CD4-positive, alpha-beta memory T cell (primary cell): ENCODE measurements at regions not wholly inside any gene's neighbourhood (a gene's known extent, or its start where the extent isn't known, plus 50 kb on each side); places are given as distances from the start of the nearest gene placed in this dataset.

Experiments
- CTCF ChIA-PET: fragments of 350-600 bp; sonication (Branson Sonifier 250); formaldehyde crosslinking; loops from one replicate; lab custom pipeline; 2021; ENCODE audit warnings: inconsistent platforms; ENCODE audit not compliant: partially characterized antibody; lab: Charles Lee
- POLR2A ChIA-PET: fragments of 350-600 bp; sonication (Branson Sonifier 250); formaldehyde crosslinking; loops from one replicate; lab custom pipeline; 2021; ENCODE audit not compliant: partially characterized antibody; lab: Charles Lee
- DNase-seq, 5 donors: peaks; one replicate each; pipeline versions ENCODE4 v3.0.0 to v3.0.0-alpha.2; 2020 to 2022; ENCODE audit warnings: mixed read lengths in 1 of 5
- H3K27ac ChIP-seq: one replicate; pipeline ENCODE4 v1.7.0; 2013; ENCODE audit warnings: low read depth, low read length
- H3K27me3 ChIP-seq: 2 replicates; pipeline ENCODE4 v1.7.0; 2013; ENCODE audit warnings: mild to moderate bottlenecking, low read length, moderate library complexity; ENCODE audit not compliant: insufficient read depth
- H3K36me3 ChIP-seq: 2 replicates; pipeline ENCODE4 v1.7.0; 2013; ENCODE audit warnings: mild to moderate bottlenecking, low read length, moderate library complexity; ENCODE audit not compliant: insufficient read depth
- H3K4me1 ChIP-seq: 2 replicates; pipeline ENCODE4 v1.7.0; 2013; ENCODE audit warnings: mild to moderate bottlenecking, low read length, moderate library complexity; ENCODE audit not compliant: insufficient read depth
- H3K4me3 ChIP-seq, 2 donors: one replicate each; pipeline ENCODE4 v1.7.0; 2013; ENCODE audit warnings: low read length in 2 of 2, mild to moderate bottlenecking in 1 of 2
- H3K9me3 ChIP-seq, 2 donors: one replicate each; pipeline ENCODE4 v1.7.0; 2013; ENCODE audit warnings: low read length in 2 of 2, control low read depth in 1 of 2; ENCODE audit not compliant: control insufficient read depth in 1 of 2
- H3K27ac Mint-ChIP-seq, 7 donors: one replicate each; pipeline ENCODE4 v1.8.0; 2020 to 2021; ENCODE audit warnings: mixed read lengths in 7 of 7, mild to moderate bottlenecking in 6 of 7, inconsistent platforms in 3 of 7, moderate library complexity in 3 of 7
- H3K27me3 Mint-ChIP-seq, 2 donors: one replicate each; pipeline ENCODE4 v1.8.0; 2020 to 2021; ENCODE audit warnings: mixed read lengths in 2 of 2
- H3K36me3 Mint-ChIP-seq, 2 donors: one replicate each; pipeline ENCODE4 v1.8.0; 2020 to 2021; ENCODE audit warnings: mixed read lengths in 2 of 2, inconsistent platforms in 1 of 2, mild to moderate bottlenecking in 1 of 2
- H3K4me1 Mint-ChIP-seq, 4 donors: one replicate each; pipeline ENCODE4 v1.8.0; 2020 to 2021; ENCODE audit warnings: mixed read lengths in 4 of 4, mild to moderate bottlenecking in 1 of 4
- H3K4me3 Mint-ChIP-seq, 8 donors: one replicate each; pipeline ENCODE4 v1.8.0; 2020 to 2021; ENCODE audit warnings: mixed read lengths in 8 of 8, mild to moderate bottlenecking in 7 of 8, moderate library complexity in 6 of 8, inconsistent platforms in 3 of 8
- H3K9me3 Mint-ChIP-seq, 8 donors: one replicate each; pipeline ENCODE4 v1.8.0; 2020 to 2021; ENCODE audit warnings: mixed read lengths in 8 of 8, mild to moderate bottlenecking in 5 of 8, inconsistent platforms in 3 of 8, moderate library complexity in 1 of 8
- intact Hi-C: fragments of 100-400 bp; cut with micrococcal nuclease; formaldehyde crosslinking; loops from one replicate; pipeline ENCODE4 v1.15.1; 2023

DNA sequence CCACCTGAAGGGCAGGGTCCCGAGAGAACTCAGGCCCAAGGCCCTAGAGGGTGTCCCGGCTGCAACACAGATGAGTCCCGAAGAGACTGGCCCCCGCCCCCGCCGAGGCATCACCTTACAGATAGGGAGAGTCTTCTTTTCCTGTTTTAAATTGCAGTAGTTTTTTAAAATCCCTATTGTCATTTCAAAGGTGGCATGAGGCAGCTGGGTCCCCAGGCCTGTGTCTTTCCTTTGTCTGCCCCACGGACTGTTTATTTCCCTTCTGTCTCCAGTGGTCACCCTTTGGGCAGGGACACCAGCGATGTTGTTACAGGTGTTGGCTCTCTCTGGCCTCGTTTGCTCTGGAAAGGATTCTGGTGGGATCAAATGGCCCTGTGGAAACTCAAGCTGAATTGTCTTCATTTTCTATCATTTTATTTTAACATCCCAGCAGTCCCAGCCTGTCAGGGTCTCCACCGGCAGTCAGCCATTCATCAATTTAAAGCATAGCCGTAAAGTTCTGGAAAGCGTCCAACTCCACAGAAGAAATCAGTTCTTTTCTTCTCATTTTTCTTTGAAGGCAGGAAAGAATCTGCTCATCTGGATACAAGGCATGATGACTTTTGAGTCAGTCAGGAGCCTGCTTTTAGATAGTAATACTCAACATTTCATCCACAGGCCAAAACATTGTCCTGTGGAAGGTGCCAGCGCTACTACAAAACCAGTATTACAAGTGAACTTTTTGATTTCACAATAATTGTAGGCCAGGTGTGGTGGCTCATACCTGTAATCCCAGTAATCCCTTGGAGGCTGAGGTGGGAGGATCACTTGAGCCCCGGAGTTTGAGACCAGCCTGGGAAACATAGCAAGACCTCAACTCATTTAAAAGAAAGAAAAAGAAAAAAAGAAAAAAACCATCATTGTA, 96.2 kb downstream of the HES1 start:
- DNase-seq, result no peak
- Histone ChIP-seq H3K4me1 (no peaks in the 10 kb centered on the region), H3K27ac (no peak overlapping the region), H3K36me3 (no peaks in the 10 kb centered on the region), H3K4me3 (no peak overlapping the region), H3K27me3 (no peaks in the 10 kb centered on the region), H3K9me3 (no peaks in the 10 kb centered on the region)
- Mint-ChIP-seq H3K9me3 (peaks cover 0 to 5% (median 3%) of the 10 kb centered on the region in 8 donors), H3K36me3 (no peaks in the 10 kb centered on the region), H3K4me3 (no peak overlapping the region), H3K27me3 (peaks cover 12 to 13% of the 10 kb centered on the region in 2 donors), H3K27ac (no peak overlapping the region), H3K4me1 (no peaks in the 10 kb centered on the region)
- ChIA-PET CTCF (no interaction called here), POLR2A (no interaction called here)
- intact Hi-C loops, result no loop called here

DNA sequence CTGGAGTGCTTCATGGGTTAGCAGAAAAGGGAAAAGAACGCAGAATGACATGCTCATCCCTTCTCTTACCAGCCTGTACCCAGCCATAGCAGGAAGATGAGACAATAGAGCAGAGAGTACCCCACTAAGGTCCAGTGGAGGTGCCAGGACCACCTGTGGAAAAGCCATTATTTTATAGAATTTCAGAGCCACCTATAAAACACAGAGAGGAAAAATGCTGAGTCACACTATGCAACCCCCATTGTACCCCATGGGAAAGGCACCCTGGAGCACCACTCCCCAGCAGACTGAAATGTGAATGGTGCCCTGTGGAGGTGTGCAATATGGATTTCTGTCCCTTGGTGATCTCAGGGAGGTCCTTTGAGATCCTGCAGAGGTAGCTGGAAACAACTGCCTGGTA, 97.2 kb downstream of the HES1 start:
- H3K27me3 Mint-ChIP-seq, result peaks cover 8 to 16% of the 10 kb centered on the region in 2 donors

GRCh38 chr3:194235160-194235559, 99.2 kb downstream of the HES1 start:
- ChIA-PET POLR2A (no interaction called here), CTCF (no interaction called here)
- no peak overlapping the region for H3K4me3 Mint-ChIP-seq
- no peaks in the 10 kb centered on the region for H3K27me3 ChIP-seq
- no peaks in the 10 kb centered on the region for H3K9me3 ChIP-seq
- no peaks in the 10 kb centered on the region for H3K36me3 Mint-ChIP-seq
- no peaks in the 10 kb centered on the region for H3K4me1 Mint-ChIP-seq
- H3K36me3 ChIP-seq, result no peaks in the 10 kb centered on the region
- peaks cover 9 to 16% of the 10 kb centered on the region in 2 donors for H3K27me3 Mint-ChIP-seq
- no peak overlapping the region for H3K27ac ChIP-seq
- H3K9me3 Mint-ChIP-seq, result peaks cover 0 to 10% (median 3%) of the 10 kb centered on the region in 8 donors
- no peak overlapping the region for H3K27ac Mint-ChIP-seq
- no peaks in the 10 kb centered on the region for H3K4me1 ChIP-seq
- intact Hi-C loops, result no loop called here
- H3K4me3 ChIP-seq, result no peak overlapping the region
- no peak for DNase-seq

More for the DNA sequence above, 97.2 kb downstream of the HES1 start:
- H3K27me3 ChIP-seq, result no peaks in the 10 kb centered on the region
- H3K36me3 ChIP-seq, result no peaks in the 10 kb centered on the region
- intact Hi-C loops, result no loop called here
- Mint-ChIP-seq H3K9me3 (peaks cover 0 to 10% (median 3%) of the 10 kb centered on the region in 8 donors), H3K4me1 (no peaks in the 10 kb centered on the region), H3K4me3 (no peak overlapping the region), H3K36me3 (no peaks in the 10 kb centered on the region), H3K27ac (no peak overlapping the region)
- ChIA-PET CTCF (no interaction called here), POLR2A (no interaction called here)
- no peaks in the 10 kb centered on the region for H3K4me1 ChIP-seq
- DNase-seq, result no peak
- H3K27ac ChIP-seq, result no peak overlapping the region
- no peaks in the 10 kb centered on the region for H3K9me3 ChIP-seq
- no peak overlapping the region for H3K4me3 ChIP-seq

DNA sequence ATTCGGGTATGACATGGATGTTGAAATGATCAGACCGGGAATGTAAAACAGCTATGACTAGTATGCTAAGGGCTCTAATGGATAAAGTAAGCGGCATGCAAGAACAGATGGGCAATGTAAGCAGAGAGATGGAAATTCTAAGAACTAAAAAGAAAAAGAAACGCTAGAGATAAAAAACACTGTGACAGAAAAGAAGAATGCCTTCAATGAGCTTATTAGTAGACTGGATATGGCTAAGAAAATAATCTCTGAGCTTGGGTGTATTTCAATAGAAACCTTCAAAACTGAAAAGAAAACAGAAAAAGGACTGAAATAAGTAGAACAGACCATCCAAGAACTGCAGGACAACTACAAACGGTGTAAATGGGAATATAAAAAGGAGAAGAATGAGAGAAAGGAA, 101.2 kb downstream of the HES1 start:
- DNase-seq, result no peak
- Histone ChIP-seq H3K9me3 (no peaks in the 10 kb centered on the region), H3K27ac (no peak overlapping the region), H3K4me1 (no peaks in the 10 kb centered on the region), H3K27me3 (no peaks in the 10 kb centered on the region), H3K36me3 (no peaks in the 10 kb centered on the region), H3K4me3 (no peak overlapping the region)
- ChIA-PET CTCF (no interaction called here), POLR2A (no interaction called here)
- Mint-ChIP-seq H3K27ac (no peak overlapping the region), H3K36me3 (no peaks in the 10 kb centered on the region), H3K4me1 (no peaks in the 10 kb centered on the region), H3K9me3 (peaks cover 0 to 10% (median 3%) of the 10 kb centered on the region in 8 donors), H3K27me3 (peaks cover 5 to 14% of the 10 kb centered on the region in 2 donors), H3K4me3 (no peak overlapping the region)
- intact Hi-C loops, result no loop called here

DNA sequence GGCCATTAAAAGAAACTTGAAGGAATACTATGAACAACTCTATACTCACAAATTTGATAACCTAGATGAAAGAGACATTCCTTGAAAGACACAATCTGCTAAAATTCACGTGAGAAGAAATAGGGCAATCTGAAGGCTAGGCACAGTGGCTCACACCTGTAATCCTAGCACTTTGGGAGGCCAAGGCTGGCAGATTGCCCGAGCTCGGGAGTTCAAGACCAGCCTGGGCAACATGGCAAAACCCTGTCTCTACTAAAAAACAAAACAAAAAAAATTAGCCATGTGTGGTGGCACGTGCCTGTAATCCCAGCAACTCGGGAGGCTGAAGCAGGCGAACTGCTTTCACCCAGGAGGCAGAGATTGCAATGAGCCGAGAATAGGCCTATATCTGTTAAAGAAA, 104.8 kb downstream of the HES1 start:
- Mint-ChIP-seq H3K4me1 (peaks cover 0 to 1% (median 0%) of the 10 kb centered on the region in 4 donors), H3K27ac (no peak overlapping the region), H3K9me3 (peaks cover 0 to 10% (median 3%) of the 10 kb centered on the region in 8 donors), H3K36me3 (no peaks in the 10 kb centered on the region), H3K4me3 (no peak overlapping the region), H3K27me3 (peaks cover 3 to 9% of the 10 kb centered on the region in 2 donors)
- H3K27ac ChIP-seq, result no peak overlapping the region
- intact Hi-C loops, result no loop called here
- ChIA-PET POLR2A (no interaction called here), CTCF (no interaction called here)
- no peaks in the 10 kb centered on the region for H3K4me1 ChIP-seq
- H3K9me3 ChIP-seq, result no peaks in the 10 kb centered on the region
- H3K36me3 ChIP-seq, result no peaks in the 10 kb centered on the region
- no peak overlapping the region for H3K4me3 ChIP-seq
- H3K27me3 ChIP-seq, result no peaks in the 10 kb centered on the region
- DNase-seq, result no peak

DNA sequence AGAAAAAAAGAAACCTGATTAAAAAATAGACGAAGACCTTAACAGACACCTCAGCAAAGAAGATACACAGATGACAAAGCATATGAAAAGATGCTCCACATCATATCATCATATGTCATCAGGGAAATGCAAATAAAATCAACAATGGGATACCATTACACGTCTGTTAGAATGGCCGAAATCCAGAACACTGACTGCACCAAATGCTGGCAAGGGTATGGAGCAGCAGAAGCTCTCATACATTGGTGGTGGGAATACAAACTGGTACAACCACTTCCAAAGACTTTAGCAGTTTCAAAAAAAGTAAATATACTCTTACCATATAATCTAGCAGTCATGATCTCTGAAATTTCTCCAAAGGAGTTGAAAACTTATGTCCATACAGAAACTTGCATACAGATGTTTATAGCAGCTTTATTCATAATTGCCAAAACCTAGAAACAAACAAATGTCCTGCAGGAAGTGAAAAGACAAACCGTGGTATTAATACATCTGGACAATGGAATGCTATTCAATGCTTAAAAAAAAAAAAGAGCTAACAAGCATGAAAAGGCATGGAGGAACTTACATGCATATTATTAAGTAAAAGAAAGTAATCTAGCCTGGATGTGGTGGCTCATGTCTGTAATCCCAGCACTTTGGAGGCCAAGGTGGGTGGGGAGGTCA, 107.4 kb downstream of the HES1 start:
- Histone ChIP-seq H3K36me3 (no peaks in the 10 kb centered on the region), H3K4me3 (no peak overlapping the region), H3K9me3 (no peaks in the 10 kb centered on the region), H3K27ac (no peak overlapping the region), H3K4me1 (no peaks in the 10 kb centered on the region), H3K27me3 (no peaks in the 10 kb centered on the region)
- Mint-ChIP-seq H3K9me3 (no peaks in the 10 kb centered on the region), H3K36me3 (no peaks in the 10 kb centered on the region), H3K4me3 (no peak overlapping the region), H3K27me3 (peaks cover 0 to 3% of the 10 kb centered on the region in 2 donors), H3K4me1 (peaks cover 0 to 1% (median 0%) of the 10 kb centered on the region in 4 donors), H3K27ac (no peak overlapping the region)
- ChIA-PET POLR2A (interaction anchor here (0.9 kb wide), 1 partner anchor 12 kb away, joined by 3 read pairs; no protein-coding TSS in a partner anchor), CTCF (no interaction called here)
- no peak for DNase-seq
- intact Hi-C loops, result no loop called here

- H3K9me3 Mint-ChIP-seq, result no peaks in the 10 kb centered on the region
- DNase-seq, result no peak
- H3K27me3 Mint-ChIP-seq, result peaks cover 0 to 3% of the 10 kb centered on the region in 2 donors
- H3K36me3 Mint-ChIP-seq, result no peaks in the 10 kb centered on the region
- no peak overlapping the region for H3K27ac Mint-ChIP-seq
- H3K4me3 ChIP-seq, result no peak overlapping the region
- intact Hi-C loops, result no loop called here
- no peak overlapping the region for H3K4me3 Mint-ChIP-seq
- H3K27me3 ChIP-seq, result no peaks in the 10 kb centered on the region
- no peaks in the 10 kb centered on the region for H3K9me3 ChIP-seq
- ChIA-PET POLR2A (interaction anchor here (0.9 kb wide), 1 partner anchor 11 kb away, joined by 3 read pairs; no protein-coding TSS in a partner anchor), CTCF (no interaction called here)
- H3K4me1 ChIP-seq, result no peaks in the 10 kb centered on the region
- H3K36me3 ChIP-seq, result no peaks in the 10 kb centered on the region
- no peak overlapping the region for H3K27ac ChIP-seq
- peaks cover 0 to 1% (median 0%) of the 10 kb centered on the region in 4 donors for H3K4me1 Mint-ChIP-seq
Measured at GRCh38 chr3:194244167-194244566, 107.0 kb downstream of the CPN2 start.
